GM23338 (cell line): ENCODE measurements at regions not wholly inside any gene's neighbourhood (a gene's known extent, or its start where the extent isn't known, plus 50 kb on each side); places are given as distances from the start of the nearest gene placed in this dataset.

Experiments used
- CREB1 ChIP-seq: fragments of 250-450 bp; sonication (Bioruptor Pico); IDR thresholded peaks from 2 replicates; pipeline ENCODE4 v1.5.0; 2020; ENCODE audit warnings: low read depth, mild to moderate bottlenecking, moderate library complexity
- ETS1 ChIP-seq: IDR thresholded peaks from 2 replicates; pipeline ENCODE4 v1.6.1; 2016; ENCODE audit warnings: antibody characterized with exemption
- EZH2 ChIP-seq: fragments of 200-600 bp; sonication (generic); IDR thresholded peaks from one replicate; pipeline ENCODE4 v1.8.0; 2017; ENCODE audit warnings: antibody characterized with exemption, mild to moderate bottlenecking, low read depth; ENCODE audit not compliant: unreplicated experiment
- JUNB ChIP-seq: IDR thresholded peaks from one replicate; pipeline ENCODE4 v1.6.1; 2016; ENCODE audit warnings: antibody characterized with exemption; ENCODE audit not compliant: unreplicated experiment
- NANOG ChIP-seq: IDR thresholded peaks from 2 replicates; pipeline ENCODE4 v1.6.1; 2016; ENCODE audit warnings: antibody characterized with exemption, borderline replicate concordance
- REST ChIP-seq: IDR thresholded peaks from one replicate; pipeline ENCODE4 v1.6.1; 2018; ENCODE audit warnings: antibody characterized with exemption; ENCODE audit not compliant: unreplicated experiment
- TF ChIP-seq, protein P1 (sequence below): fragments of 250-450 bp; sonication (Bioruptor Pico); IDR thresholded peaks from 2 replicates; pipeline ENCODE4 v1.5.0; 2020; ENCODE audit warnings: mild to moderate bottlenecking, moderate library complexity

GRCh38 chr7:25329815-25330214, 101.5 kb upstream of the NPVF start (continued):
- TF ChIP-seq, protein P1, sequence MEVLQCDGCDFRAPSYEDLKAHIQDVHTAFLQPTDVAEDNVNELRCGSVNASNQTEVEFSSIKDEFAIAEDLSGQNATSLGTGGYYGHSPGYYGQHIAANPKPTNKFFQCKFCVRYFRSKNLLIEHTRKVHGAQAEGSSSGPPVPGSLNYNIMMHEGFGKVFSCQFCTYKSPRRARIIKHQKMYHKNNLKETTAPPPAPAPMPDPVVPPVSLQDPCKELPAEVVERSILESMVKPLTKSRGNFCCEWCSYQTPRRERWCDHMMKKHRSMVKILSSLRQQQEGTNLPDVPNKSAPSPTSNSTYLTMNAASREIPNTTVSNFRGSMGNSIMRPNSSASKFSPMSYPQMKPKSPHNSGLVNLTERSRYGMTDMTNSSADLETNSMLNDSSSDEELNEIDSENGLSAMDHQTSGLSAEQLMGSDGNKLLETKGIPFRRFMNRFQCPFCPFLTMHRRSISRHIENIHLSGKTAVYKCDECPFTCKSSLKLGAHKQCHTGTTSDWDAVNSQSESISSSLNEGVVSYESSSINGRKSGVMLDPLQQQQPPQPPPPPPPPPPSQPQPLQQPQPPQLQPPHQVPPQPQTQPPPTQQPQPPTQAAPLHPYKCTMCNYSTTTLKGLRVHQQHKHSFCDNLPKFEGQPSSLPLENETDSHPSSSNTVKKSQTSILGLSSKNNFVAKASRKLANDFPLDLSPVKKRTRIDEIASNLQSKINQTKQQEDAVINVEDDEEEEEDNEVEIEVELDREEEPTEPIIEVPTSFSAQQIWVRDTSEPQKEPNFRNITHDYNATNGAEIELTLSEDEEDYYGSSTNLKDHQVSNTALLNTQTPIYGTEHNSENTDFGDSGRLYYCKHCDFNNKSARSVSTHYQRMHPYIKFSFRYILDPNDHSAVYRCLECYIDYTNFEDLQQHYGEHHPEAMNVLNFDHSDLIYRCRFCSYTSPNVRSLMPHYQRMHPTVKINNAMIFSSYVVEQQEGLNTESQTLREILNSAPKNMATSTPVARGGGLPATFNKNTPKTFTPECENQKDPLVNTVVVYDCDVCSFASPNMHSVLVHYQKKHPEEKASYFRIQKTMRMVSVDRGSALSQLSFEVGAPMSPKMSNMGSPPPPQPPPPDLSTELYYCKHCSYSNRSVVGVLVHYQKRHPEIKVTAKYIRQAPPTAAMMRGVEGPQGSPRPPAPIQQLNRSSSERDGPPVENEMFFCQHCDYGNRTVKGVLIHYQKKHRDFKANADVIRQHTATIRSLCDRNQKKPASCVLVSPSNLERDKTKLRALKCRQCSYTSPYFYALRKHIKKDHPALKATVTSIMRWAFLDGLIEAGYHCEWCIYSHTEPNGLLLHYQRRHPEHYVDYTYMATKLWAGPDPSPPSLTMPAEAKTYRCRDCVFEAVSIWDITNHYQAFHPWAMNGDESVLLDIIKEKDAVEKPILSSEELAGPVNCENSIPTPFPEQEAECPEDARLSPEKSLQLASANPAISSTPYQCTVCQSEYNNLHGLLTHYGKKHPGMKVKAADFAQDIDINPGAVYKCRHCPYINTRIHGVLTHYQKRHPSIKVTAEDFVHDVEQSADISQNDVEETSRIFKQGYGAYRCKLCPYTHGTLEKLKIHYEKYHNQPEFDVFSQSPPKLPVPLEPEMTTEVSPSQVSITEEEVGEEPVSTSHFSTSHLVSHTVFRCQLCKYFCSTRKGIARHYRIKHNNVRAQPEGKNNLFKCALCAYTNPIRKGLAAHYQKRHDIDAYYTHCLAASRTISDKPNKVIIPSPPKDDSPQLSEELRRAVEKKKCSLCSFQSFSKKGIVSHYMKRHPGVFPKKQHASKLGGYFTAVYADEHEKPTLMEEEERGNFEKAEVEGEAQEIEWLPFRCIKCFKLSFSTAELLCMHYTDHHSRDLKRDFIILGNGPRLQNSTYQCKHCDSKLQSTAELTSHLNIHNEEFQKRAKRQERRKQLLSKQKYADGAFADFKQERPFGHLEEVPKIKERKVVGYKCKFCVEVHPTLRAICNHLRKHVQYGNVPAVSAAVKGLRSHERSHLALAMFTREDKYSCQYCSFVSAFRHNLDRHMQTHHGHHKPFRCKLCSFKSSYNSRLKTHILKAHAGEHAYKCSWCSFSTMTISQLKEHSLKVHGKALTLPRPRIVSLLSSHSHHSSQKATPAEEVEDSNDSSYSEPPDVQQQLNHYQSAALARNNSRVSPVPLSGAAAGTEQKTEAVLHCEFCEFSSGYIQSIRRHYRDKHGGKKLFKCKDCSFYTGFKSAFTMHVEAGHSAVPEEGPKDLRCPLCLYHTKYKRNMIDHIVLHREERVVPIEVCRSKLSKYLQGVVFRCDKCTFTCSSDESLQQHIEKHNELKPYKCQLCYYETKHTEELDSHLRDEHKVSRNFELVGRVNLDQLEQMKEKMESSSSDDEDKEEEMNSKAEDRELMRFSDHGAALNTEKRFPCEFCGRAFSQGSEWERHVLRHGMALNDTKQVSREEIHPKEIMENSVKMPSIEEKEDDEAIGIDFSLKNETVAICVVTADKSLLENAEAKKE = no peak
- no peak for TF ChIP-seq JUNB
- no peak for TF ChIP-seq EZH2
- TF ChIP-seq CREB1 (CRISPR knock-in tag) = no peak
- TF ChIP-seq NANOG = no peak
- no peak for TF ChIP-seq ETS1
- no peak for TF ChIP-seq REST
